B cell (primary cell): ENCODE measurements at regions not wholly inside any gene's neighbourhood (a gene's known extent, or its start where the extent isn't known, plus 50 kb on each side); places are given as distances from the start of the nearest gene placed in this dataset.

ENCODE experiments used
- ATAC-seq: fragments of 200-7000 bp; cut with Tn5 transposase; one replicate; pipeline ENCODE4 v1.10.0; 2021; ENCODE audit warnings: low read depth, mild to moderate bottlenecking, moderate number of reproducible peaks, moderate library complexity
- CTCF ChIA-PET: fragments of 350-600 bp; sonication (Branson Sonifier 250); formaldehyde crosslinking; loops from one replicate; lab custom pipeline; 2021; ENCODE audit warnings: antibody characterized with exemption, inconsistent platforms; lab: Charles Lee
- POLR2A ChIA-PET: fragments of 350-600 bp; sonication (Branson Sonifier 250); formaldehyde crosslinking; loops from one replicate; lab custom pipeline; 2021; ENCODE audit warnings: antibody characterized with exemption; lab: Charles Lee
- DNase-seq: peaks from one replicate; pipeline ENCODE4 v3.0.0; 2013
- H2AFZ ChIP-seq: 2 replicates; pipeline ENCODE4 v1.6.1; 2012; ENCODE audit warnings: mild to moderate bottlenecking, low read depth, low read length; ENCODE audit not compliant: insufficient read depth, poor library complexity, severe bottlenecking
- H3K27ac ChIP-seq, 2 donors: 1 replicate in 1 of 2; 2 replicates in 1 of 2; pipeline ENCODE4 v1.5.1; 2012 to 2013; ENCODE audit warnings: low read length in 2 of 2, mild to moderate bottlenecking in 2 of 2, moderate library complexity in 1 of 2
- H3K27me3 ChIP-seq, 4 experiments: fragments of 200-600 bp in 1 of 4; sonication (generic) in 1 of 4; replicated peaks in 1 of 4; 1 replicate in 2 of 4; 2 replicates in 2 of 4; pipeline versions ENCODE4 v1.6.1 to v1.7.0; 2013 to 2016; ENCODE audit warnings: low read length in 3 of 4, mild to moderate bottlenecking in 2 of 4, mixed read lengths in 1 of 4, moderate library complexity in 1 of 4; ENCODE audit not compliant: insufficient read depth in 4 of 4, control insufficient read depth in 3 of 4; ENCODE audit errors: control extremely low read depth in 1 of 4
- H3K36me3 ChIP-seq, 2 experiments: replicated peaks in 1 of 2; 1 replicate in 1 of 2; 2 replicates in 1 of 2; pipeline versions ENCODE4 v1.6.1 to v1.7.1; 2013; ENCODE audit warnings: low read length in 1 of 2; ENCODE audit not compliant: insufficient read depth in 2 of 2, control insufficient read depth in 1 of 2; ENCODE audit errors: control extremely low read depth in 1 of 2, extremely low read depth in 1 of 2
- H3K4me1 ChIP-seq, 2 donors: fragments of 200-600 bp in 1 of 2; sonication (generic) in 1 of 2; 1 replicate in 1 of 2; 2 replicates in 1 of 2; pipeline versions ENCODE4 v1.5.1 to v1.6.1; 2013 to 2017; ENCODE audit warnings: low read length in 2 of 2; ENCODE audit not compliant: control insufficient read depth in 2 of 2, insufficient read depth in 2 of 2
- H3K4me2 ChIP-seq: replicated peaks from 2 replicates; pipeline ENCODE3; 2012; ENCODE audit warnings: mild to moderate bottlenecking, low read depth, low read length; ENCODE audit not compliant: poor library complexity, severe bottlenecking
- H3K4me3 ChIP-seq, 5 experiments: fragments of 200-600 bp in 1 of 5; sonication (generic) in 1 of 5; 1 replicate in 3 of 5; 2 replicates in 2 of 5; pipeline versions ENCODE4 v1.5.1 to v1.7.0; 2011 to 2016; ENCODE audit warnings: low read length in 4 of 5, mild to moderate bottlenecking in 4 of 5, low read depth in 2 of 5, control low read depth in 1 of 5, moderate library complexity in 1 of 5; ENCODE audit not compliant: insufficient read depth in 1 of 5; ENCODE audit errors: control extremely low read depth in 1 of 5, extremely low read depth in 1 of 5
- H3K79me2 ChIP-seq: fragments of 200-600 bp; sonication (generic); one replicate; pipeline ENCODE4 v1.6.0; 2016; ENCODE audit warnings: low read length; ENCODE audit not compliant: control insufficient read depth, insufficient read depth
- H3K9ac ChIP-seq: fragments of 200-600 bp; sonication (generic); 2 replicates; pipeline ENCODE4 v1.6.1; 2017; ENCODE audit warnings: mild to moderate bottlenecking, low read length, moderate library complexity
- H3K9me3 ChIP-seq, 3 donors: one replicate each; pipeline versions ENCODE4 v1.6.1 to v1.7.1; 2013; ENCODE audit warnings: low read length in 2 of 3; ENCODE audit not compliant: control insufficient read depth in 2 of 3, insufficient read depth in 1 of 3; ENCODE audit errors: control extremely low read depth in 1 of 3
- H4K20me1 ChIP-seq: 2 replicates; pipeline ENCODE4 v1.6.0; 2012; ENCODE audit warnings: mild to moderate bottlenecking, low read length; ENCODE audit not compliant: insufficient read depth, control insufficient read depth, poor library complexity, severe bottlenecking
- H3K27ac Mint-ChIP-seq: one replicate; pipeline ENCODE4 v1.8.0; 2021; ENCODE audit warnings: mixed read lengths
- H3K27me3 Mint-ChIP-seq: one replicate; pipeline ENCODE4 v1.8.0; 2021; ENCODE audit warnings: mixed read lengths
- H3K4me1 Mint-ChIP-seq: one replicate; pipeline ENCODE4 v1.8.0; 2021; ENCODE audit warnings: mixed read lengths
- H3K4me3 Mint-ChIP-seq: one replicate; pipeline ENCODE4 v1.8.0; 2021; ENCODE audit warnings: mixed read lengths
- H3K9me3 Mint-ChIP-seq: one replicate; pipeline ENCODE4 v1.8.0; 2022; ENCODE audit warnings: mixed read lengths; ENCODE audit not compliant: insufficient read depth
- CTCF ChIP-seq: fragments of 200-600 bp; IDR thresholded peaks from one replicate; pipeline ENCODE4 v1.8.0; 2022; ENCODE audit warnings: antibody characterized with exemption, mild to moderate bottlenecking
- EZH2 ChIP-seq: IDR thresholded peaks from 2 replicates; pipeline ENCODE4 v1.6.1; 2012; ENCODE audit warnings: borderline replicate concordance, low read depth, mild to moderate bottlenecking, moderate library complexity, low read length; ENCODE audit not compliant: insufficient read depth, poor library complexity, severe bottlenecking
- WGBS: methylation state at CpG from one replicate; pipeline ENCODE4 v1.1.5; 2013; ENCODE audit warnings: missing lambda C conversion rate; ENCODE audit not compliant: insufficient coverage; 5-methylcytosine and 5-hydroxymethylcytosine counted together
- intact Hi-C: fragments of 100-400 bp; cut with micrococcal nuclease; formaldehyde crosslinking; loops from one replicate; pipeline ENCODE4 v1.10.0; 2022

- 80% methylated on average over 2 of the region's 2 CpGs for WGBS
- H2AFZ ChIP-seq: no peak overlapping the region
- no peak overlapping the region for H3K27ac Mint-ChIP-seq
- ATAC-seq (no peak), DNase-seq (no peak)
- H3K4me3 ChIP-seq: no peak overlapping the region
- intact Hi-C loops: no loop called here
- H3K4me2 ChIP-seq: no peak overlapping the region
- H3K27me3 ChIP-seq: no peaks in the 10 kb centered on the region
- ChIA-PET POLR2A (no interaction called here), CTCF (no interaction called here)
- no peaks in the 10 kb centered on the region for H3K4me1 ChIP-seq
- no peaks in the 10 kb centered on the region for H3K36me3 ChIP-seq
- no peaks in the 10 kb centered on the region for H4K20me1 ChIP-seq
- H3K79me2 ChIP-seq: no peaks in the 10 kb centered on the region
- H3K9me3 ChIP-seq: no peaks in the 10 kb centered on the region
- H3K27ac ChIP-seq: no peak overlapping the region
- H3K4me3 Mint-ChIP-seq: no peak overlapping the region
- H3K9me3 Mint-ChIP-seq: peaks cover 4% of the 10 kb centered on the region
- no peaks in the 10 kb centered on the region for H3K4me1 Mint-ChIP-seq
- H3K27me3 Mint-ChIP-seq: peaks cover 3% of the 10 kb centered on the region
- TF ChIP-seq EZH2 (no peak), CTCF (no peak)
- H3K9ac ChIP-seq: no peak overlapping the region
These were observed 695.3 kb downstream of the MAFB start for GRCh38 chr20:39993742-39994141.

- Histone ChIP-seq H3K9ac (no peak overlapping the region), H3K79me2 (no peaks in the 10 kb centered on the region), H3K27me3 (no peaks in the 10 kb centered on the region), H3K4me1 (no peaks in the 10 kb centered on the region), H2AFZ (no peak overlapping the region), H3K9me3 (no peaks in the 10 kb centered on the region), H3K27ac (no peak overlapping the region), H3K36me3 (no peaks in the 10 kb centered on the region), H4K20me1 (no peaks in the 10 kb centered on the region), H3K4me3 (no peak overlapping the region), H3K4me2 (no peak overlapping the region)
- intact Hi-C loops: no loop called here
- Mint-ChIP-seq H3K9me3 (peaks cover 2% of the 10 kb centered on the region), H3K27ac (no peak overlapping the region), H3K4me3 (no peak overlapping the region), H3K27me3 (no peaks in the 10 kb centered on the region), H3K4me1 (no peaks in the 10 kb centered on the region)
- TF ChIP-seq EZH2 (no peak), CTCF (no peak)
- no peak for ATAC-seq
- ChIA-PET CTCF (no interaction called here), POLR2A (no interaction called here)
- DNase-seq: no peak
These were observed 698.3 kb downstream of the MAFB start for GRCh38 chr20:39990692-39991091.
